HL-60/S4 treated with phorbol 12-myristate 13-acetate at 8.2 ng/mL for 4 days and 3 days (cell line): ENCODE measurements at regions not wholly inside any gene's neighbourhood (a gene's known extent, or its start where the extent isn't known, plus 50 kb on each side); places are given as distances from the start of the nearest gene placed in this dataset.
"Not testable (repeated sequence)": the region's sequence is repeated elsewhere in the genome, so short reads cannot be mapped to it uniquely, and the experiment has no call there.

Source experiments
- in situ Hi-C: fragments of 300-500 bp; cut with MboI; formaldehyde crosslinking; loops from 2 replicates; pipeline ENCODE4 v1.15.0; 2022; ENCODE audit warnings: low sequenced_read_pairs

DNA sequence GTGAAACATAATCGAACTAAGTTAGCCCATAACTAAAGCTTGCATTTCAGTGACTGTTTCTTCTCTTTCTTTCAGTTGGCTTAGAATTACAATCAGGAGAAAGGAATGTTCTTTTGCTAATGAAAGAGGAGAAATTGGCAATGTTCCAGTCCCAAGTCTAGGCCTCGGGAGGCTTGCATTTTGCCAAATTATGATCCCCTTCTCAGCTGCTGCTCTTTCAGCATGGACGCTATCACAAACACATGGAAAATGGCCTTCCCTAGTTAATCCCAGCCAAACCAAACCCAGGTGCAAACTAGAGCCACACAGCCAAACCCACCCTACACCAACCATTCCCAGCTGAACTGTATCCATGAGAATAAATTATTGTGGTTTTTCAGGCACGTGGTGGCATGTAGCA is 605.2 kb upstream of the LRRTM4 start:
- in situ Hi-C loops, result no loop called here

- in situ Hi-C loops, result no loop called here
These were observed 610.5 kb upstream of the LRRTM4 start for GRCh38 chr2:78132391-78133370.

DNA sequence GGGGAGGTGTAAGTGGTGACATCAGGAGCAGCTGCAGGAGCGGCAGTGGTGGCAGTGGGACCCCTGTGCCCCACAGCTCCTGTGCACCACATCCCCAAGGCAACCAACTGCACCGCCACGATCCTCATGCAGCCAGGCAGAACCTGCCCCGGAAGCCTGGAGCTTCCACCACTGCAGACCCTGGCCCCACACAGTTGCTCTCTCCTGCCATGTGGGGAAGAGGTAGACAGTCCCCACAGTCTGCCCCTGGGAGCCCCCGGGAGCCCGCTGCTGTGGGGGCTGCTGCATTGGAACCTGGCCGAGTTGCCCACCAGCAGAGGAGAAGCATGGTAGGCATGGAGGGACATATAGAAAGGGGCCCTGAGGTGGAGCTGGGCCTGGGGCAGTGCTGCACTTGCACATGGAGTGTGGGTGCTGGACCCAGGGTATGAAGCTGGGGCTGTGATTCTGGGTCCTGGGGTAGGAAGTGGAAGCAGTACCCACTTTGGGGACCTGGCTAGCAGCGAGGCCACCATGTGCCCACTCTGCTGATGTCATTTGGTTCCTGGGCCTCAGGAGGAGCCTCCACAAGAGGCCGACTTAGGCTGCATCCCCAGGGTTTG is 623.3 kb upstream of the LRRTM4 start:
- in situ Hi-C loops, result no loop called here

DNA sequence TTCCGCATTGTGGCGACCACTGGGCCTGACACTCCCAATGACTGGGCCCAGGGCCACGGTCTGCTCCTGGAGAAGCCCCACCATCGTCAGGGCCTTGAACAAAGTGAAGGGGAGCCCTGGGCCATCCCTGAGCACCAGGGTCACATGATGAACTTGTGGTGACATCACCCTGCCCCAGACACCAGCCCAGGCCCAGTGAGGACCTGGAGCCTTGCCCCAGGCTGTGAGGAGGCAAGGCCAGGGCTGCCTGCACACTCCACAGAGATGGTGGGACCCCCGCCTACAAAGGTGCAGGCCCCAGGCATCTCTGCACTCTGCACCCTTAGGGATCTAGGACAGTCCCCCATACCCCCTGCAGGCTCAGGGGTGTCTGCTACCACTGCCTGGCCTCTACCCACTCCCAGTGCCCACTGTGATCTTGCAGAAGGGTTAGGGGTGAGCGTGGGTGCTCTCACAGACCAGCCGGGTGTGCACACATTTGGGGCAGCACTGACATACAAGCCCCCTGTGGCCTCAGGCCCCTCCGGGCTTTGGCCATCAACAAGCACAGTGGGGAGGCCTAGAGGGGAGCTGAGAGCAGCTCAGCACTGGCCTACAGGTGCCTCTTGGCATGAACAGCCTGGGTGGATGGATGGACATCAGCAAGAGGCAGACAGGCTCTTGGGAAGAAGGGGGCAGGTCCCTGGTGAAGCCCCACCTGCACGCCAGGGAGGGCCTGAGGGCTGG is 624.0 kb upstream of the LRRTM4 start:
- in situ Hi-C loops, result no loop called here

GRCh38 chr2:78147466-78147865 is 625.3 kb upstream of the LRRTM4 start:
- in situ Hi-C loops, result no loop called here

DNA sequence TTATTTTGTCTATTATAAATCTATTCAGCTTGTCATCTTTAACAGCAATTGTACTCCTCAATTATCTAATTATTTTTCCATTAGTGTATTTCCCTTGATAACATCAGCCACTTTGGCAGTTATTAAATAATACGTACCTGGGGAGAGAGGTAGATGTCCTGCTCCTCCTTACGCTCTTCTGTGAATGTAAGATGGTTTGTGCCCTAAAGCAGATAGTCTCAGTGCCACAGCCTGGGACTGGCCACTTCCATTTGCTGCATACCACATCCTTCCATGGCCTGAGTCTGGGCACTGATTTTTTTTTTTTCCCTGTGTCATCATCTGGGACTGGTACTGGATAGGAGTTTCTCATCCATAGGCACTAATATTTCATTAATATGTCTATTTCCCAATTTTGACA is 632.4 kb upstream of the LRRTM4 start:
- in situ Hi-C loops, result no loop called here

DNA sequence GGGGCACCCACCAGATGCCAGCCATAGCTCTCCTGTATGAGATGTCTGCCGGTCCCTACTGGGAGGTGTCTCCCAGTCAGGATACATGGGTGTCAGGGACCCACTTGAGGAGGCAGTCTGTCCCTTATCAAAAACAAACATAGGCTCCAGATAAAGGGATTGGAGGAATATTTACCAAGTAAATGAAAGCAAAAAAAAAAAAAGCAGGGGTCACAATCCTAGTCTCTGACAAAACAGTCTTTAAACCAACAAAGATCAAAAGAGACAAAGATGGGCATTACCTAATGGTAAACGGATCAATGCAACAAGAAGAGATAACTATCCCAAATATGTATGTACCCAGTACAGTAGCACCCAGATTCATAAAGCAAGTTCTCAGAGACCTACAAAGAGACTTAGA is 640.0 kb upstream of the LRRTM4 start:
- in situ Hi-C loops, result no loop called here

DNA sequence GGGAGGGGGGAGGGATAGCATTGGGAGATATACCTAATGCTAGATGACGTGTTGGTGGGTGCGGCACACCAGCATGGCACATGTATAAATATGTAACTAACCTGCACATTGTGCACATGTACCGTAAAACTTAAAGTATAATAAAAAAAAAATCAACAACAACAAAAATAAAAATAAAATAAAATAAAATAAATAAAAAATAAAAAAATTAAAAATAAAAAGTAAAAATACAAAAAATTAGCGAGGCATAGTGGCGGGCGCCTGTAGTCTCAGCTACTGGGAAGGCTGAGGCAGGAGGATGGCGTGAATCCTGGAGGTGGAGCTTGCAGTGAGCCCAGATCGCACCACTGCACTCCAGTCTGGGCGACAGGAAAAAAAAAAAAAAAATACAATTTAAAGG is 650.0 kb upstream of the LRRTM4 start:
- in situ Hi-C loops, result not testable (repeated sequence)

DNA sequence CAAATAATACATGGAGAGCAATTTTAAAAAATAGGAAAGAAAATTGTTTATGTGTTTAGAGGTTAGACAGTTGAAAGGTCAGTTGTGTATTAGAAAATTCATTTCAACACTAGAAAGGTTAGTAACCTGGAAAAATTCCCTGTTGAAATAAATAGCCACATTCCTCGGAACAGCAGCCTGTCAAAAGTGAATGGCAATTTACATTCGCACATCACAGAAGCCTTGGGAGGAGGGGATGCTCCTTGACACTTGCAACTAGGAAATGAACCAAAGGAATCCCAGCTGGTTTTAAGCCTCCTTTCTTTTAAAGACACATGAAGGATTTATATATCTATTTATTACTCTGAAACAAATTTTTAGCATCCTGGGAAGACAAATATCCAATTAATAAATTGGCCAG is 653.5 kb upstream of the LRRTM4 start:
- in situ Hi-C loops, result no loop called here

DNA sequence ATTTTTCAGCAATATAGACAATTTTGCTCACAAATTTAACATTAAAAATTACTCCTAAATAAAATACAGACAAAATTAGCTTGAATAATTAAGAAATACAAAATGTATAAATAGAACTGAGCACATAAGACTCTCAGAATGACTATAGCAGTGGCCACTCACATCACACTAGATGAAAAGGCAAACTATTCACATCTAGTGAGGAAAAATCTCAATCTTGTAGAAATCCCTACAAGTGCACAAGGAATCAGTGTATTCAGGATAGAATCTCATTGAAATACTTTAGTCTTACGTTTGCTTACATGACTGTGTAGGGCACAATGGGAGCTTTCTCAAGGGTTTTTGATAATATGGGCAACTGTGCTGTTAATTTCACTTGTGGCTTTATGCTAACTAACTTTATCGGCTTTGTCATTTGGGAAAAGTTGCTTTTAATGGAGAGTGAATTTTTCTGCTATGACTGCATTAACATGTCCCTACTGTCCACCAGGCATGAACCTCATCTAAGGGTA is 678.9 kb upstream of the LRRTM4 start:
- in situ Hi-C loops, result no loop called here

- in situ Hi-C loops, result no loop called here
These were observed 680.2 kb upstream of the LRRTM4 start for GRCh38 chr2:78202366-78202765.

DNA sequence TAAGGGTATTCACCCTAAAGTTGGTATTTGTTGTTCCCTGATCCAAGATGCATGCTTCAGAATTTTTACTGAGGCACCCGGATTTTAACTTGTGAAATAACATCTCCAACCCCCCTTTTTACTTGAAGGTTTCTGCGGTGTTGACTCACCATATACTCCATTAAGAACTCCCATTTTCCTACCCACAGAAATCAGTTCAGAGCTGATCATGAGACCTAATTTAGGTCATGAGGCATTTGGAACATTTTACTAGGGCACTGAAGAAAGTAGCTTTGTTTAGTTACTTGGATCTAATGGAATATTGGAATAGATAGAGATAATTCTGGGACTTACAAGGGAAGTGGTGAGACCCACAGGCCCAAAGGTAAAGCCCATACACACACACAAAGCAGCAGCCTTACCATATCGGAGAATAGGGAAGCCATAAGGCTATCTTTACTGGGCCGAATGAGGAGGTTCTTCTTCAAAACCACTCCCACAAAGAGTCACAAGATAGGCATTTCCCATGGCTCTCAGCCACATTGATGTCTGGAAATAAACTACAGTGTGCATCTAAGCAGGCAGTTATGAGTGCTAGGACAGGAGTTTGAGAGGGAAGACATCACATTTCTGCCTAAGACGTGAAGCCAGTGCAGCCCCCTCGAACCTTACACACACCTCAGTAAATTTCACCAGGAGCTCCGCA is 681.0 kb upstream of the LRRTM4 start:
- in situ Hi-C loops, result no loop called here

DNA sequence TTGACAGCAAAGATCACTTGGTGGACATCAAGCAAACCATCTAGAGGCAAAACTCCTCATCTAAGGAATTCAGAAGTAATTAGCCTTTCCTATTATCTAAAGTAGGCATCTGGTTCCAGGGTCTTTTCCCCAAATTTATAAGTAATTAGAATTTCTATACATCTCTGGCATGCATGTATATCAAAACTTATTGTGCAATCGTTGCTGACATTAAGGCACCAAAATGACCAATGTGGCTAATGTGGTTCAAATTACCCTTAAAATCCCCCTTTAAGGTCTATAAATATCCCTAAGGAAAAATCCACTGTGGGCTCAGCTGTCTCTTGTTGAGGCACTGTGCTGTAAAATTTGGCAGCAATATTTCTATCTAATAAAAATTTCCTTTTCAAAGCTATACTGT is 695.9 kb upstream of the LRRTM4 start:
- in situ Hi-C loops, result no loop called here

DNA sequence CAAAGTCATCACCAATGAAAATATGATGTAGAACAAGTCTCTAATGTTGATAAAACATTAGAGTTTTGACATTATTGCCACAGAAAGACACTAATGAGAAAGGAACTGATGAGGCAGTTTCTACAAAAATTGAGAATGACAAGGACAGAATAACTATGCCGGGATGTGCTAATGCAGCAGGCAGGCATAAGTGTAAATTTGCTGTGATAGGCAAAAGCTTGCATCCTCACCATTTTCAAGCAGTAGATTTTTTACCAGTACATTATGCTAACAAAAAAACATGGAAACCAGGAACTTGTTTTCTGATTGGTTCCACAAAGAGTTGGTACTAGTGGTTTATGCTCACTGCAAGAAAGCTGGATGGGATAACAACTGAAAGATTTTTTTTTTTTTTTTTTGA is 715.5 kb upstream of the LRRTM4 start:
- in situ Hi-C loops, result no loop called here

- in situ Hi-C loops, result no loop called here
These were observed 723.4 kb upstream of the LRRTM4 start for GRCh38 chr2:78245394-78246135.

GRCh38 chr2:78251708-78252107 is 729.5 kb upstream of the LRRTM4 start:
- in situ Hi-C loops, result no loop called here

GRCh38 chr2:78260861-78261260 is 738.7 kb upstream of the LRRTM4 start:
- in situ Hi-C loops, result no loop called here

DNA sequence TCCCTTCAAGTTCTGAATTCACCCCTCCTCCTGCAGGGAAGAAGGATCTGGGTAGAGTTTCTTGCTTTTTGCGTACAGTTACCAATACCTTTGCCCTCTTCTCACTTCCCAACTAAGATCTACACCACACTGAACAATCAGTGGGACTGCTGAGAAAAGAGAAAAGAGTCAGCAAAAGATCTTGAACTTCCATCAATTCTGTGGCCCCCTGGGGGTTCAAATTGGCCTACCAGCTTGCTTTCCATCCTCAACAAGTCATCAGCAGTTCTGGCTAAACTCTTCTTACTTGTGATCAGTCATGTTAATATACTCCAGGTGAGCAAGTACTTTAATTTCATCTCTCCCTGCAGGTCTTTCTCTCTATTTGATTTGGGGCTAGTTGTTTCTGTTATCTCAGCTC is 739.3 kb upstream of the LRRTM4 start:
- in situ Hi-C loops, result no loop called here

- in situ Hi-C loops, result not testable (repeated sequence)
These were observed 739.9 kb upstream of the LRRTM4 start for GRCh38 chr2:78262089-78262488.

- in situ Hi-C loops, result no loop called here
These were observed 740.7 kb upstream of the LRRTM4 start for GRCh38 chr2:78262713-78263375.
